Colonic mucosa (tissue), 4 donors: ENCODE measurements at regions not wholly inside any gene's neighbourhood (a gene's known extent, or its start where the extent isn't known, plus 50 kb on each side); places are given as distances from the start of the nearest gene placed in this dataset.
A peak's percentile ranks its signal among the peaks of the same experiment; 100 is the strongest.

Source experiments
- DNase-seq: peaks from one replicate; pipeline ENCODE4 v3.0.0-alpha.2; 2020
- H3K27ac ChIP-seq: fragments of 200-600 bp; one replicate; pipeline ENCODE4 v1.8.0; 2021
- H3K27me3 ChIP-seq: fragments of 200-600 bp; one replicate; pipeline ENCODE4 v1.8.0; 2021
- H3K36me3 ChIP-seq: fragments of 200-600 bp; one replicate; pipeline ENCODE4 v1.8.0; 2021
- H3K4me1 ChIP-seq: fragments of 200-600 bp; one replicate; pipeline ENCODE4 v1.8.0; 2021; ENCODE audit warnings: mild to moderate bottlenecking
- H3K4me3 ChIP-seq: fragments of 200-600 bp; one replicate; pipeline ENCODE4 v1.8.0; 2021
- H3K9ac ChIP-seq, 2 donors: one replicate each; pipeline ENCODE4 v1.7.0; 2013; ENCODE audit warnings: control low read depth in 2 of 2, low read depth in 2 of 2, low read length in 2 of 2
- H3K9me3 ChIP-seq: fragments of 200-600 bp; one replicate; pipeline ENCODE4 v1.8.0; 2021
- CTCF ChIP-seq: fragments of 200-600 bp; IDR thresholded peaks from one replicate; pipeline ENCODE4 v1.8.0; 2022; ENCODE audit warnings: antibody characterized with exemption, mild to moderate bottlenecking
- intact Hi-C: fragments of 100-400 bp; cut with DNase I; formaldehyde crosslinking; loops from one replicate; pipeline ENCODE4 v1.14.1; 2022
- donor health status: healthy.
- donor health status: DM: no; HTN: no; CAD: no.
- donor health status: DM: no; HTN: no; CAD: no.

GRCh38 chr1:29679828-29680558 is 443.7 kb downstream of the PTPRU start:
- no peak for TF ChIP-seq CTCF
- Histone ChIP-seq H3K4me3 (no peak overlapping the region), H3K4me1 (no peaks in the 10 kb centered on the region), H3K27me3 (no peaks in the 10 kb centered on the region), H3K9ac (no peak overlapping the region), H3K27ac (no peak overlapping the region), H3K9me3 (no peaks in the 10 kb centered on the region), H3K36me3 (no peaks in the 10 kb centered on the region)
- intact Hi-C loops: no loop called here
- DNase-seq: no peak

- Histone ChIP-seq H3K4me3 (no peak overlapping the region), H3K36me3 (no peaks in the 10 kb centered on the region), H3K4me1 (no peaks in the 10 kb centered on the region), H3K27ac (no peak overlapping the region), H3K27me3 (no peaks in the 10 kb centered on the region), H3K9ac (no peak overlapping the region), H3K9me3 (no peaks in the 10 kb centered on the region)
- TF ChIP-seq CTCF: no peak
- DNase-seq: no peak
- intact Hi-C loops: no loop called here
Measured at GRCh38 chr1:29679316-29679715, 443.0 kb downstream of the PTPRU start.

GRCh38 chr1:29677028-29678024 is 441.0 kb downstream of the PTPRU start:
- no peak for TF ChIP-seq CTCF
- Histone ChIP-seq H3K27me3 (no peaks in the 10 kb centered on the region), H3K9me3 (no peaks in the 10 kb centered on the region), H3K27ac (no peak overlapping the region), H3K4me1 (no peaks in the 10 kb centered on the region), H3K4me3 (no peak overlapping the region), H3K9ac (no peak overlapping the region), H3K36me3 (no peaks in the 10 kb centered on the region)
- intact Hi-C loops: no loop called here
- no peak for DNase-seq

- Histone ChIP-seq H3K27ac (no peak overlapping the region), H3K36me3 (no peaks in the 10 kb centered on the region), H3K9me3 (no peaks in the 10 kb centered on the region), H3K4me3 (no peak overlapping the region), H3K9ac (no peak overlapping the region), H3K4me1 (no peaks in the 10 kb centered on the region), H3K27me3 (no peaks in the 10 kb centered on the region)
- DNase-seq: no peak
- TF ChIP-seq CTCF: no peak
- intact Hi-C loops: no loop called here
Measured at GRCh38 chr1:29676496-29676895, 440.2 kb downstream of the PTPRU start.

GRCh38 chr1:29675481-29676263 is 439.4 kb downstream of the PTPRU start:
- no peak for TF ChIP-seq CTCF
- H3K27ac ChIP-seq: no peak overlapping the region
- H3K4me3 ChIP-seq: no peak overlapping the region
- H3K4me1 ChIP-seq: no peaks in the 10 kb centered on the region
- no peaks in the 10 kb centered on the region for H3K9me3 ChIP-seq
- DNase-seq: peak; percentile 7
- H3K27me3 ChIP-seq: no peaks in the 10 kb centered on the region
- H3K9ac ChIP-seq: no peak overlapping the region
- no peaks in the 10 kb centered on the region for H3K36me3 ChIP-seq
- intact Hi-C loops: no loop called here
